T-helper 2 cell treated with Interferon-gamma antibody and Interleukin-4, amounts not matched to agents 100 ng/mL and 5 ng/mL, for 36 hours (primary cell): ENCODE measurements at regions not wholly inside any gene's neighbourhood (a gene's known extent, or its start where the extent isn't known, plus 50 kb on each side); places are given as distances from the start of the nearest gene placed in this dataset.

ENCODE experiments used
- intact Hi-C: fragments of 100-400 bp; cut with micrococcal nuclease; formaldehyde crosslinking; loops from one replicate; pipeline ENCODE4 v1.15.1; 2023

GRCh38 chr2:188720811-188721605 lies 253.2 kb upstream of the COL3A1 start:
- intact Hi-C loops, result no loop called here

GRCh38 chr2:188721784-188722183 lies 252.4 kb upstream of the COL3A1 start:
- intact Hi-C loops, result no loop called here

GRCh38 chr2:188725746-188726360 lies 248.3 kb upstream of the COL3A1 start:
- intact Hi-C loops, result no loop called here

GRCh38 chr2:188726626-188727247 lies 247.4 kb upstream of the COL3A1 start:
- intact Hi-C loops, result no loop called here

GRCh38 chr2:188727846-188728245 lies 246.3 kb upstream of the COL3A1 start:
- intact Hi-C loops, result no loop called here

GRCh38 chr2:188734691-188735090 lies 239.5 kb upstream of the COL3A1 start:
- intact Hi-C loops, result no loop called here

- intact Hi-C loops, result no loop called here
Measured at GRCh38 chr2:188746727-188747126, 227.4 kb upstream of the COL3A1 start.

- intact Hi-C loops, result no loop called here
Measured at GRCh38 chr2:188751816-188752215, 222.4 kb upstream of the COL3A1 start.

GRCh38 chr2:188752311-188752710 lies 221.9 kb upstream of the COL3A1 start:
- intact Hi-C loops, result no loop called here

- intact Hi-C loops, result loop anchor here (10.0 kb wide), 1 partner anchor 653 kb away; no protein-coding TSS in a partner anchor
Measured at GRCh38 chr2:188762151-188762550, 212.0 kb upstream of the COL3A1 start.

GRCh38 chr2:188765522-188766470 lies 208.4 kb upstream of the COL3A1 start:
- intact Hi-C loops, result loop anchor here (10.0 kb wide), 1 partner anchor 649 kb away; no protein-coding TSS in a partner anchor

GRCh38 chr2:188766471-188766856 lies 207.7 kb upstream of the COL3A1 start:
- intact Hi-C loops, result loop anchor here (10.0 kb wide), 1 partner anchor 648 kb away; no protein-coding TSS in a partner anchor

GRCh38 chr2:188767176-188767575 lies 207.0 kb upstream of the COL3A1 start:
- intact Hi-C loops, result loop anchor here (10.0 kb wide), 1 partner anchor 648 kb away; no protein-coding TSS in a partner anchor

GRCh38 chr2:188770296-188770695 lies 203.9 kb upstream of the COL3A1 start:
- intact Hi-C loops, result no loop called here

GRCh38 chr2:188773075-188773474 lies 201.1 kb upstream of the COL3A1 start:
- intact Hi-C loops, result no loop called here

GRCh38 chr2:188776634-188777033 lies 197.5 kb upstream of the COL3A1 start:
- intact Hi-C loops, result no loop called here

- intact Hi-C loops, result no loop called here
Measured at GRCh38 chr2:188784269-188784762, 189.9 kb upstream of the COL3A1 start.

GRCh38 chr2:188785061-188785460 lies 189.1 kb upstream of the COL3A1 start:
- intact Hi-C loops, result no loop called here

GRCh38 chr2:188785490-188785889 lies 188.7 kb upstream of the COL3A1 start:
- intact Hi-C loops, result no loop called here

- intact Hi-C loops, result no loop called here
Measured at GRCh38 chr2:188786368-188786841, 187.8 kb upstream of the COL3A1 start.
